Astrocyte (in vitro differentiated cells and primary cell): ENCODE measurements at regions not wholly inside any gene's neighbourhood (a gene's known extent, or its start where the extent isn't known, plus 50 kb on each side); places are given as distances from the start of the nearest gene placed in this dataset.

Experiments
- DNase-seq: peaks from one replicate; pipeline ENCODE4 v3.0.0-alpha.2; 2010; ENCODE audit warnings: low read depth
- FAIRE-seq: peaks from 2 replicates; lab custom pipeline; 2011; peaks lifted over from hg19 to GRCh38; lab: Jason Lieb, UNC
- H2AFZ ChIP-seq: 2 replicates; pipeline ENCODE4 v1.6.0; 2012; ENCODE audit warnings: low read depth, low read length, inconsistent platforms
- H3K27ac ChIP-seq: 2 replicates; pipeline ENCODE4 v1.5.1; 2011; ENCODE audit warnings: low read depth, low read length, inconsistent platforms
- H3K27me3 ChIP-seq: 2 replicates; pipeline ENCODE4 v1.6.0; 2011; ENCODE audit warnings: low read length, inconsistent platforms; ENCODE audit not compliant: insufficient read depth
- H3K36me3 ChIP-seq: 2 replicates; pipeline ENCODE4 v1.5.1; 2011; ENCODE audit warnings: low read length, inconsistent platforms; ENCODE audit not compliant: insufficient read depth
- H3K4me1 ChIP-seq: 2 replicates; pipeline ENCODE4 v1.5.1; 2011; ENCODE audit warnings: low read length, inconsistent platforms; ENCODE audit not compliant: insufficient read depth
- H3K4me2 ChIP-seq: 2 replicates; pipeline ENCODE4 v1.6.0; 2012; ENCODE audit warnings: low read length, inconsistent platforms
- H3K4me3 ChIP-seq: 2 replicates; pipeline ENCODE4 v1.5.1; 2011; ENCODE audit warnings: low read depth, mild to moderate bottlenecking, low read length, inconsistent platforms; ENCODE audit not compliant: insufficient read depth
- H3K79me2 ChIP-seq: 2 replicates; pipeline ENCODE4 v1.6.0; 2012; ENCODE audit warnings: mild to moderate bottlenecking, low read length, inconsistent platforms; ENCODE audit not compliant: insufficient read depth
- H3K9ac ChIP-seq: 2 replicates; pipeline ENCODE4 v1.6.0; 2012; ENCODE audit warnings: mild to moderate bottlenecking, low read length, inconsistent platforms
- H3K9me3 ChIP-seq: 2 replicates; pipeline ENCODE4 v1.5.1; 2012; ENCODE audit warnings: low read depth, mild to moderate bottlenecking, low read length, inconsistent platforms; ENCODE audit not compliant: insufficient read depth
- H4K20me1 ChIP-seq: 2 replicates; pipeline ENCODE4 v1.6.0; 2012; ENCODE audit warnings: low read length, inconsistent platforms; ENCODE audit not compliant: insufficient read depth
- H3K27ac Mint-ChIP-seq: one replicate; pipeline ENCODE4 v1.8.0; 2021; ENCODE audit warnings: mild to moderate bottlenecking, mixed read lengths; ENCODE audit not compliant: unreplicated experiment
- H3K27me3 Mint-ChIP-seq: one replicate; pipeline ENCODE4 v1.8.0; 2021; ENCODE audit warnings: low read depth, mixed read lengths; ENCODE audit not compliant: unreplicated experiment
- H3K36me3 Mint-ChIP-seq: one replicate; pipeline ENCODE4 v1.8.0; 2021; ENCODE audit warnings: low read depth, mixed read lengths; ENCODE audit not compliant: unreplicated experiment
- H3K4me1 Mint-ChIP-seq: one replicate; pipeline ENCODE4 v1.8.0; 2021; ENCODE audit warnings: low read depth, mixed read lengths; ENCODE audit not compliant: unreplicated experiment
- H3K4me3 Mint-ChIP-seq: one replicate; pipeline ENCODE4 v1.8.0; 2021; ENCODE audit warnings: mild to moderate bottlenecking, moderate library complexity, mixed read lengths; ENCODE audit not compliant: unreplicated experiment
- H3K9me3 Mint-ChIP-seq: one replicate; pipeline ENCODE4 v1.8.0; 2021; ENCODE audit warnings: mild to moderate bottlenecking, mixed read lengths; ENCODE audit not compliant: unreplicated experiment
- EZH2 ChIP-seq: IDR thresholded peaks from 2 replicates; pipeline ENCODE4 v1.6.1; 2012; ENCODE audit warnings: mild to moderate bottlenecking, low read length, inconsistent platforms; ENCODE audit not compliant: insufficient read depth
- TF ChIP-seq, protein P1 (sequence below): IDR thresholded peaks from 2 replicates; pipeline ENCODE4 v1.5.1; 2011; ENCODE audit warnings: low read depth, mild to moderate bottlenecking, inconsistent platforms, low read length, moderate library complexity; ENCODE audit not compliant: insufficient read depth

- FAIRE-seq (no peak), DNase-seq (no peak)
- Mint-ChIP-seq H3K27me3 (peaks cover 5% of the 10 kb centered on the region), H3K27ac (no peak overlapping the region), H3K4me1 (no peaks in the 10 kb centered on the region), H3K36me3 (no peaks in the 10 kb centered on the region), H3K9me3 (no peaks in the 10 kb centered on the region), H3K4me3 (no peak overlapping the region)
- H3K4me1 ChIP-seq: no peaks in the 10 kb centered on the region
- no peaks in the 10 kb centered on the region for H3K27me3 ChIP-seq
- H2AFZ ChIP-seq: no peak overlapping the region
- no peaks in the 10 kb centered on the region for H3K36me3 ChIP-seq
- H3K9ac ChIP-seq: no peak overlapping the region
- peaks cover 11% of the 10 kb centered on the region for H3K9me3 ChIP-seq
- H3K4me2 ChIP-seq: no peak overlapping the region
- no peak overlapping the region for H3K4me3 ChIP-seq
- no peaks in the 10 kb centered on the region for H4K20me1 ChIP-seq
- TF ChIP-seq, protein P1, sequence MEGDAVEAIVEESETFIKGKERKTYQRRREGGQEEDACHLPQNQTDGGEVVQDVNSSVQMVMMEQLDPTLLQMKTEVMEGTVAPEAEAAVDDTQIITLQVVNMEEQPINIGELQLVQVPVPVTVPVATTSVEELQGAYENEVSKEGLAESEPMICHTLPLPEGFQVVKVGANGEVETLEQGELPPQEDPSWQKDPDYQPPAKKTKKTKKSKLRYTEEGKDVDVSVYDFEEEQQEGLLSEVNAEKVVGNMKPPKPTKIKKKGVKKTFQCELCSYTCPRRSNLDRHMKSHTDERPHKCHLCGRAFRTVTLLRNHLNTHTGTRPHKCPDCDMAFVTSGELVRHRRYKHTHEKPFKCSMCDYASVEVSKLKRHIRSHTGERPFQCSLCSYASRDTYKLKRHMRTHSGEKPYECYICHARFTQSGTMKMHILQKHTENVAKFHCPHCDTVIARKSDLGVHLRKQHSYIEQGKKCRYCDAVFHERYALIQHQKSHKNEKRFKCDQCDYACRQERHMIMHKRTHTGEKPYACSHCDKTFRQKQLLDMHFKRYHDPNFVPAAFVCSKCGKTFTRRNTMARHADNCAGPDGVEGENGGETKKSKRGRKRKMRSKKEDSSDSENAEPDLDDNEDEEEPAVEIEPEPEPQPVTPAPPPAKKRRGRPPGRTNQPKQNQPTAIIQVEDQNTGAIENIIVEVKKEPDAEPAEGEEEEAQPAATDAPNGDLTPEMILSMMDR: no peak
- no peak for TF ChIP-seq EZH2
- no peaks in the 10 kb centered on the region for H3K79me2 ChIP-seq
- H3K27ac ChIP-seq: no peak overlapping the region
These were observed 261.5 kb downstream of the BRD1 start for GRCh38 chr22:49566141-49566541.

DNA sequence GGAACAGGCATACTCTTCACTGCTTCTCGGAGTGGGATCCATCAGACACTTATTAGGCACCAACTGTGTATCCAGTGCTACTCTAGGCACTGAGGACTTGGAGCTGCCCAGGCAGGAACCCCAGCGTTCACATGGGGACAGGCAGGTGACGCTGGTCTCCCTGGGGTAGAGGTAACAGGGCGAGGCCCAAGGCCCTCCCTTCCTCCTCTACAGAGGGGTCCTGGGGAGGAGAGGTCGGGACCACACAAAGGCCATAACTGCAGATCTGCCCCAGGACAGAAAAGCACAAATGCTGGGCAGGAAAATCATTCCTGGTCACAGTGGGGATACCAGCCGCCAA lies 262.2 kb downstream of the BRD1 start:
- H4K20me1 ChIP-seq: no peaks in the 10 kb centered on the region
- Mint-ChIP-seq H3K36me3 (no peaks in the 10 kb centered on the region), H3K4me1 (no peaks in the 10 kb centered on the region), H3K4me3 (no peak overlapping the region), H3K9me3 (no peaks in the 10 kb centered on the region), H3K27ac (no peak overlapping the region), H3K27me3 (peaks cover 9% of the 10 kb centered on the region)
- no peak overlapping the region for H3K27ac ChIP-seq
- no peak overlapping the region for H3K9ac ChIP-seq
- no peak for DNase-seq
- no peak overlapping the region for H3K4me3 ChIP-seq
- no peak overlapping the region for H3K4me2 ChIP-seq
- H3K4me1 ChIP-seq: no peaks in the 10 kb centered on the region
- no peak overlapping the region for H2AFZ ChIP-seq
- no peaks in the 10 kb centered on the region for H3K27me3 ChIP-seq
- no peak for FAIRE-seq
- H3K79me2 ChIP-seq: no peaks in the 10 kb centered on the region
- no peak for TF ChIP-seq EZH2
- TF ChIP-seq, protein P1: no peak
- H3K9me3 ChIP-seq: peaks cover 12% of the 10 kb centered on the region
- no peaks in the 10 kb centered on the region for H3K36me3 ChIP-seq

- Histone ChIP-seq H3K27ac (no peak overlapping the region), H3K27me3 (no peaks in the 10 kb centered on the region), H2AFZ (no peak overlapping the region), H3K4me1 (no peaks in the 10 kb centered on the region), H4K20me1 (no peaks in the 10 kb centered on the region), H3K9me3 (peaks cover 15% of the 10 kb centered on the region), H3K4me2 (no peak overlapping the region), H3K79me2 (no peaks in the 10 kb centered on the region), H3K36me3 (no peaks in the 10 kb centered on the region), H3K4me3 (no peak overlapping the region), H3K9ac (no peak overlapping the region)
- no peak for TF ChIP-seq EZH2
- TF ChIP-seq, protein P1: no peak
- Mint-ChIP-seq H3K9me3 (no peaks in the 10 kb centered on the region), H3K4me3 (no peak overlapping the region), H3K36me3 (no peaks in the 10 kb centered on the region), H3K4me1 (no peaks in the 10 kb centered on the region), H3K27ac (no peak overlapping the region), H3K27me3 (peaks cover 14% of the 10 kb centered on the region)
- FAIRE-seq: no peak
- DNase-seq: no peak
These were observed 262.8 kb downstream of the BRD1 start for GRCh38 chr22:49564666-49565515.
